ENCODE measurements at regions not wholly inside any gene's neighbourhood (a gene's known extent, or its start where the extent isn't known, plus 50 kb on each side); places are given as distances from the start of the nearest gene placed in this dataset.
"Not testable (repeated sequence)": the region's sequence is repeated elsewhere in the genome, so short reads cannot be mapped to it uniquely, and the experiment has no call there.

DNA sequence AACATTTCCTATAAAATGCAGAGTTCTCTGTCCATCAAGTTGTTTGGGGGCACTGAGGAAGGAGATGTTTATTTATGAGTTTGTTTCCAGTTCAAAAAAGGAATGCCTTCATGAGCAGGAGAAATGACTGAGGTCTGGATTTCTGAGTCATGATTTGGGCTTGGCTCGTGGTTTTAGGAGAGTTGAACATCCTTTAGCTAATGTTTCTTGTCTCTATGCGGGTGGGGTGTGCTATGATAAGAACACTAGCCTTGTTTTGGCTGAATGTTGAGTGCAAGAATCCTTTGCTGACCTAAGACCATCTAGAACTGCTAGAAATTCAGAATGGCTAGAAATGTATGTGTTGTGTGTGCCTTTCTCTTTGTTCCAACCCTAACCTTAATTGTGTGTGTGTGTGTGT is 59.1 kb upstream of the NBPF11 start:
- H3K27ac ChIP-seq (replicated peaks in 1 of 4); DNase-seq (ENCODE audit: extremely low spot score); H3K4me3 ChIP-seq; intact Hi-C loops (cut with DNase I); H3K9me3 ChIP-seq; H3K4me1 ChIP-seq; H3K27me3 ChIP-seq; H3K36me3 ChIP-seq: not testable (repeated sequence)
- WGBS, result no CpG with 5 or more reads among the region's 2 CpGs

DNA sequence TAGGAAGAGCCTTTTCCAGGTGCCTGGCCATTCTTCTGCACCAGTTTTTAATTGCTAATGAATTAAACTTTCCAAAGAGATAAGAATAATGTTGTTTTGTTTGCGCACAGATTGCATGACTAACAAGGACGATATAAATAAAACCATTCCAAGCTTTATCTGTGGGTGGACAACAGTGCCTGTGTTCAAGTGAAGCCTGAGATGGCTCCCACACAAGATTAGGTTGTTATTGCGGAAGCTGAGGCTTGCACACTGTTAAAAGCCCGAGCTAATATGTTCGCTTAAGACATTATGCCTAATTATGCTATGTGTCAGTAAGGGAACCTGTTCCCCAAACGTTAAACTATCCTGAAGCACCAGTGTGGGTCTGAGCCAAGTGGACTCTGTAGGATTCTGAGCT is 58.5 kb upstream of the NBPF11 start:
- H3K36me3 ChIP-seq; H3K4me1 ChIP-seq; H3K9me3 ChIP-seq; H3K27ac ChIP-seq (replicated peaks in 1 of 4); H3K4me3 ChIP-seq; DNase-seq (ENCODE audit: extremely low spot score); intact Hi-C loops (cut with DNase I); H3K27me3 ChIP-seq: not testable (repeated sequence)
- WGBS, result no CpG with 5 or more reads among the region's 6 CpGs

DNA sequence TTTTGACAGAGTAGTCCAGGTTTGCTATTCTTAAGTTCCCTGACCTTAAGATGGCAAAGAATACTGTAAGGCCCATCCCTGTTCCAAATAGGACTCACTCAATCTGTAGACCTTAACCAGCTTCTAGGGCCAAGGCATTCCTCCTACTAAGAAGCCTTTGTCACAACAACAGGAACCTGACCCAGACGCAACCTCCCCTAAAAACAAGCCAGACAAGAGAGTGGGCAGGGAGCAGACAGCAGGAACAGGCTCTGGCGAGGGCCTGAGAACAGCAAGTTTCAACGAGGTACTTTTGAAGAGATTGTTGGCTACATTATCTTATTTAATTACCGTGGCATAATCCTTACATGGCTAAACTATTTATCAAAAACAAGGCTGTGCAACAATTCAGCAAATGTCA is 58.1 kb upstream of the NBPF11 start:
- intact Hi-C loops (cut with DNase I); H3K27ac ChIP-seq (replicated peaks in 1 of 4); H3K4me3 ChIP-seq; H3K36me3 ChIP-seq; H3K27me3 ChIP-seq; DNase-seq (ENCODE audit: extremely low spot score); H3K4me1 ChIP-seq; H3K9me3 ChIP-seq: not testable (repeated sequence)
- no CpG with 5 or more reads among the region's 4 CpGs for WGBS

DNA sequence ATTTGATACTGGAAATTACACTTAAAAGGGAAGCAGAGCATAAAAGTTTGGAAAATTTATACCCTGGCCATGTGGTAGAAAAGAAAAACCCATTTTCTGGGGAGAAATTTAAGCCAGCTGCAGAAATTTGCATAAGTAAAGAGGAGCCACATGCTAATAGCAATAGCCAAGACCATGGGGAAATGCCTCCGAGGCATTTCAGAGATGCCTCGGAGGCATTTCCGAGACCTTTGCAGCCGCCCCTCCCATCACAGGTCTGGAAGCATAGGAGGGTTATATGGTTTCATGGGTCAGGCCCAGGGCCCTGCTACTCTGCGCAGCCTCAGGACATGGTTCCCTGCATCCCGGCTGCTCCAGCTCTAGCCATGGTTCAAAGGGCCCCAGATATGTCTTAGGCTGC is 49.9 kb upstream of the NBPF11 start:
- H3K36me3 ChIP-seq; intact Hi-C loops (cut with DNase I); H3K4me3 ChIP-seq; DNase-seq (ENCODE audit: extremely low spot score); H3K9me3 ChIP-seq; H3K4me1 ChIP-seq; H3K27me3 ChIP-seq; H3K27ac ChIP-seq (replicated peaks in 1 of 4): not testable (repeated sequence)
- WGBS, result no CpG with 5 or more reads among the region's 6 CpGs

Small RNA genes in the stretch of these regions (small RNA-seq; reads per million reads assigned to genes)
- 0 reads per million in 3 donors for gene AC239809.1
- 0 reads per million in 3 donors for gene MIR6077
- 0 reads per million in 3 donors for gene RF00019
- 0 to 0.51 (median 0) reads per million in 3 donors for gene RNU1-120P
- 0 to 0.83 (median 0.19) reads per million in 3 donors for gene RNU1-122P
- gene RNU1-13P, result 0 to 0.17 (median 0) reads per million in 3 donors
- 0.08 to 0.68 (median 0.19) reads per million in 3 donors for gene RNVU1-1
- 0 reads per million in 3 donors for gene RNVU1-2
- 0 reads per million in 3 donors for gene RNVU1-3

Measured in esophagus muscularis mucosa (tissue), 4 donors.